Esophagus squamous epithelium (tissue), 4 donors: ENCODE measurements at regions not wholly inside any gene's neighbourhood (a gene's known extent, or its start where the extent isn't known, plus 50 kb on each side); places are given as distances from the start of the nearest gene placed in this dataset.

Experiments used
- CTCF ChIP-seq, 6 experiments: fragments of 450-650 bp in 4 of 6; fragments of 200-600 bp in 2 of 6; sonication (generic) in 2 of 6; IDR thresholded peaks; one replicate each; pipeline ENCODE4 v1.5.1; 2016 to 2019; ENCODE audit warnings: antibody characterized with exemption in 6 of 6, mild to moderate bottlenecking in 4 of 6, moderate library complexity in 4 of 6
- POLR2A ChIP-seq, 4 donors: fragments of 450-650 bp; IDR thresholded peaks; one replicate each; pipeline ENCODE4 v1.6.1; 2017; ENCODE audit warnings: antibody characterized with exemption in 4 of 4, mild to moderate bottlenecking in 4 of 4, moderate library complexity in 3 of 4

GRCh38 chr12:46523863-46524770, 151.5 kb upstream of the SLC38A2 start:
- TF ChIP-seq CTCF (IDR thresholded peaks at IDR 0.05): no peak
- TF ChIP-seq POLR2A (IDR thresholded peaks at IDR 0.05): no peak
